ENCODE measurements at regions not wholly inside any gene's neighbourhood (a gene's known extent, or its start where the extent isn't known, plus 50 kb on each side); places are given as distances from the start of the nearest gene placed in this dataset.
"Not testable (repeated sequence)": the region's sequence is repeated elsewhere in the genome, so short reads cannot be mapped to it uniquely, and the experiment has no call there.

DNA sequence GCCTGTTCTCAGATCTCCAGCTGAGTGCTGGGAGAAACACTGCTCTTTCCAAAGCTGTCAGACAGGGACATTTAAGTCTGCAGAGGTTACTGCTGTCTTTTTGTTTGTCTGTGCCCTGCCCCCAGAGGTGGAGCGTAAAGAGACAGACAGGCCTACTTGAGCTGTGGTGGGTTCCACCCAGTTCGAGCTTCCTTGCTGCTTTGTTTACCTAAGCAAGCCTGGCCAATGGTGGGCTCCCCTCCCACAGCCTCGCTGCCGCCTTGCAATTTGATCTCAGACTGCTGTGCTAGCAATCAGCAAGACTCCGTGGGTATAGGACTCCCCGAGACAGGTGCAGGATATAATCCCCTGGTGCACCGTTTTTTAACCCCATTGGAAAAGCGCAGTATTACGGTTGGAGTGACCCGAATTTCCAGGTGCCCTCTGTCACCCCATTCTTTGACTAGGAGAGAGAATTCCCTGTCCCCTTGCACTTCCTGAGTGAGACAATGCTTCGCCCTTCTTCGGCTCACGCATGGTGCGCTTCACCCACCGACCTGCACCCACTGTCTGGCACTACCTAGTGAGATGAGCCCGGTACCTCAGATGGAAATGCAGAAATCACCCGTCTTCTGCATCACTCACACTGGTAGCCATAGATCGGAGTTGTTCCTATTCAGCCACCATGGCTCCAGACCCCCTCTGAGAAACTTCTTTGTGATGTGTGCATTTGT, 650.3 kb upstream of the ALG10B start:
- Histone ChIP-seq H3K9me3 (replicated peaks) (peaks cover 13% of the 10 kb centered on the region), H3K4me1 (no peaks in the 10 kb centered on the region), H3K27me3 (ENCODE audit: low read depth) (no peaks in the 10 kb centered on the region), H3K27ac (replicated peaks) (no peak overlapping the region), H3K36me3 (no peaks in the 10 kb centered on the region), H3K4me3 (no peak overlapping the region)
- no peak for DNase-seq
- intact Hi-C loops (cut with micrococcal nuclease), result no loop called here
- TF ChIP-seq, protein P1, sequence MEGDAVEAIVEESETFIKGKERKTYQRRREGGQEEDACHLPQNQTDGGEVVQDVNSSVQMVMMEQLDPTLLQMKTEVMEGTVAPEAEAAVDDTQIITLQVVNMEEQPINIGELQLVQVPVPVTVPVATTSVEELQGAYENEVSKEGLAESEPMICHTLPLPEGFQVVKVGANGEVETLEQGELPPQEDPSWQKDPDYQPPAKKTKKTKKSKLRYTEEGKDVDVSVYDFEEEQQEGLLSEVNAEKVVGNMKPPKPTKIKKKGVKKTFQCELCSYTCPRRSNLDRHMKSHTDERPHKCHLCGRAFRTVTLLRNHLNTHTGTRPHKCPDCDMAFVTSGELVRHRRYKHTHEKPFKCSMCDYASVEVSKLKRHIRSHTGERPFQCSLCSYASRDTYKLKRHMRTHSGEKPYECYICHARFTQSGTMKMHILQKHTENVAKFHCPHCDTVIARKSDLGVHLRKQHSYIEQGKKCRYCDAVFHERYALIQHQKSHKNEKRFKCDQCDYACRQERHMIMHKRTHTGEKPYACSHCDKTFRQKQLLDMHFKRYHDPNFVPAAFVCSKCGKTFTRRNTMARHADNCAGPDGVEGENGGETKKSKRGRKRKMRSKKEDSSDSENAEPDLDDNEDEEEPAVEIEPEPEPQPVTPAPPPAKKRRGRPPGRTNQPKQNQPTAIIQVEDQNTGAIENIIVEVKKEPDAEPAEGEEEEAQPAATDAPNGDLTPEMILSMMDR (IDR thresholded peaks at IDR 0.05; ENCODE audit: borderline replicate concordance), result no peak

DNA sequence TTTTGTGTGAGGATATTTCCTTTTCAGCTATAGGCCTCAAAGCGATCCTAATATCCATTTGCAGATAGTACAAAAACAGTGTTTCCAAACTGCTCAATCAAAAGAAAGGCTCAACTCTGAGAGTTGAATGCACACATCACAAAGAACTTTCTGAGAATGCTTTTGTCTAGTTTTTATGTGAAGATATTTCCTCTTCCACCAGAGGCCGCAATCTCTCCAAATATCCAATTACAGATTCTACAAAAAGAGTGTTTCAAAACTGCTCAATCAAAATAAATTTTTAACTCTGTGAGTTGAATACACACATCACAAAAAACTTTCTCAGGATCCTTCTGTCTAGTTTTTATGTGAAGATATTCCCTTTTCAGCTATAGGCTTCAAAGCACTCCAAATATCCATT, 648.0 kb upstream of the ALG10B start:
- H3K36me3 ChIP-seq; intact Hi-C loops (cut with micrococcal nuclease): not testable (repeated sequence)

DNA sequence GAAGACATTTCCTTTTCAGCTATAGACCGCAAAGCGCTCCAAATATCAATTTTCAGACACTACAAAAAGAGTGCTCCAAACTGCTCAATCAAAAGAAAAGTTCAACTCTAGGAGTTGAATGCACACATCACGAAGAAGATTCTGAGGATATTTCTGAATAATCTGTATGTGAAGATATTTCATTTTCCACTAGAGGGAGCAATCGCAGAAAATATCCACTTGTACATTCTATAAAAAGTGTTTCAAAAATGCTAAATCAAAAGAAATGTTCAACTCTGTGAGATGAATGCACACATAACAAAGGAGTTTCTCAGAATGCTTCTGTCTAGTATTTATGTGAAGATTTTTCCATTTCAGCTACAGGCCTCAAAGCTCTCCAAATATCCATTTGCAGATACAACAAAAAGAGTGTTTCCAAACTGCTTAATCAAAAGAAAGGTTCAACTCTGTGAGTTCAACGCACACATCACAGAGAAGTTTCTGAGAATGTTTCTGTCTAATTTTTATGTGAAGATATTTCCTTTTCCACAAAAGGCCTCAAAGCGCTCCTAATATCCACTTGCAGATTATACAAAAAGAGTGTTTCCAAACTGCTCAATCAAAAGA, 643.8 kb upstream of the ALG10B start:
- intact Hi-C loops (cut with micrococcal nuclease), result no loop called here
- peaks cover 32% of the 10 kb centered on the region for H3K9me3 ChIP-seq (replicated peaks)
- no peak overlapping the region for H3K27ac ChIP-seq (replicated peaks)
- no peak overlapping the region for H3K4me3 ChIP-seq
- TF ChIP-seq, protein P1 (IDR thresholded peaks at IDR 0.05; ENCODE audit: borderline replicate concordance), result no peak
- no peaks in the 10 kb centered on the region for H3K27me3 ChIP-seq (ENCODE audit: low read depth)
- no peak for DNase-seq
- no peaks in the 10 kb centered on the region for H3K4me1 ChIP-seq
- no peaks in the 10 kb centered on the region for H3K36me3 ChIP-seq

More for the DNA sequence above, 648.0 kb upstream of the ALG10B start:
- H3K9me3 ChIP-seq (replicated peaks); DNase-seq; H3K4me3 ChIP-seq; H3K27me3 ChIP-seq (ENCODE audit: low read depth); H3K4me1 ChIP-seq; H3K27ac ChIP-seq (replicated peaks): not testable (repeated sequence)

DNA sequence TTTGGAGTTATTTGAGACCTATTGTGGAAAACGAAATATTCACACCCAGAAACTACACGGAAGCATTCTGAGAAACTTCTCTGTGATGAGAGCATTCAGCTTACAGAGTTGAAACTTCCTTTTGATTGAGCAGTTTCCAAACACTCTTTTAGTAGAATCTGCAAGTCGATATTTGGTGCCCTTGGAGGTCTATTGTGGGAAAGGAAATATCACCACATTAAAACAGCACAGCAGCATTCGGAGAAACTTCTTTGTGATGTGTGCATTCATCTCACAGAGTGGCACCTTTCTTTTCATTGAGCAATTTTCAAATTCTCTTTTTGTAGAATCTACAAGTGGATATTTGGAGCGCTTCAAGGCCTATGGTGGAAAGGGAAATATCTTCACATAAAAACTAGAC, 595.7 kb upstream of the ALG10B start:
- H3K36me3 ChIP-seq, result no peaks in the 10 kb centered on the region
- H3K27ac ChIP-seq (replicated peaks), result no peak overlapping the region
- intact Hi-C loops (cut with micrococcal nuclease), result no loop called here
- H3K4me3 ChIP-seq, result no peak overlapping the region
- H3K27me3 ChIP-seq (ENCODE audit: low read depth), result no peaks in the 10 kb centered on the region
- no peak for DNase-seq
- peaks cover 41% of the 10 kb centered on the region for H3K9me3 ChIP-seq (replicated peaks)
- H3K4me1 ChIP-seq, result no peaks in the 10 kb centered on the region
- TF ChIP-seq, protein P1 (IDR thresholded peaks at IDR 0.05; ENCODE audit: borderline replicate concordance), result no peak

DNA sequence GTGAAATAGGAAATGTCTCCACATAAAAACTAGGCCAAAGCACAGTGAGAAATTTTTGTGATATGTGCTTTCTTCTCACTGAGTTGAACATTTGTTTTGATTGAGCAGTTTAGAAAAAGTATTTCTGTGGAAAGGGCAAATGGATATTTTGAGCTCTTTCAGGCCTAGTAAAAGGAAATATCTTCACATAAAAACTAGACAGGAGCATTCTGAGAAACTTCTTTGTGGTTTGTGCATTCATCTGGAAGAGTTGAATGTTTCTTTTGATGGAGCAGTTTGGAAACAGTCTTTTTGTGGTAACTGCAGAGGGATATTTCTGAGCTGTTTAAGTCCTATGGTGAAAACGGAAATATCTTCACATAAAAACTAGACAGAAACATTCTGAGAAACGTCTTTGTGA, 582.7 kb upstream of the ALG10B start:
- TF ChIP-seq, protein P1 (IDR thresholded peaks at IDR 0.05; ENCODE audit: borderline replicate concordance), result no peak
- Histone ChIP-seq H3K4me3 (no peak overlapping the region), H3K36me3 (no peaks in the 10 kb centered on the region), H3K9me3 (replicated peaks) (peaks cover 86% of the 10 kb centered on the region), H3K27ac (replicated peaks) (no peak overlapping the region), H3K4me1 (no peaks in the 10 kb centered on the region), H3K27me3 (ENCODE audit: low read depth) (no peaks in the 10 kb centered on the region)
- DNase-seq, result no peak
- intact Hi-C loops (cut with micrococcal nuclease), result no loop called here
